DND-41 (cell line): ENCODE measurements at regions not wholly inside any gene's neighbourhood (a gene's known extent, or its start where the extent isn't known, plus 50 kb on each side); places are given as distances from the start of the nearest gene placed in this dataset.

Experiments used
- ATAC-seq: fragments of 200-7000 bp; cut with Tn5 transposase; 3 replicates; pipeline ENCODE4 v1.9.1; 2021; ENCODE audit warnings: low read depth; ENCODE audit not compliant: insufficient read depth
- DNase-seq: peaks from one replicate; pipeline ENCODE4 v3.0.0-alpha.2; 2020
- H2AFZ ChIP-seq: 2 replicates; pipeline ENCODE4 v1.6.0; 2012; ENCODE audit warnings: low read depth, low read length
- H3K27ac ChIP-seq: 2 replicates; pipeline ENCODE4 v1.5.1; 2012; ENCODE audit warnings: low read length, inconsistent platforms
- H3K27me3 ChIP-seq: fragments of 200-600 bp; sonication (generic); 2 replicates; pipeline ENCODE4 v1.6.0; 2012; ENCODE audit warnings: low read length, mild to moderate bottlenecking, inconsistent platforms; ENCODE audit not compliant: insufficient read depth, poor library complexity
- H3K36me3 ChIP-seq: 2 replicates; pipeline ENCODE4 v1.5.1; 2012; ENCODE audit warnings: low read length, inconsistent platforms; ENCODE audit not compliant: insufficient read depth
- H3K4me1 ChIP-seq: 2 replicates; pipeline ENCODE4 v1.5.1; 2012; ENCODE audit warnings: mild to moderate bottlenecking, low read length; ENCODE audit not compliant: insufficient read depth
- H3K4me2 ChIP-seq: 2 replicates; pipeline ENCODE4 v1.6.0; 2012; ENCODE audit warnings: mild to moderate bottlenecking, moderate library complexity, low read length, inconsistent platforms; ENCODE audit not compliant: insufficient read depth
- H3K4me3 ChIP-seq, 2 experiments: fragments of 200-600 bp in 1 of 2; shearing (Covaris generic) in 1 of 2; 2 replicates each; pipeline ENCODE4 v1.5.1; 2012 to 2016; ENCODE audit warnings: inconsistent platforms in 2 of 2, low read length in 2 of 2, mild to moderate bottlenecking in 2 of 2, low read depth in 1 of 2, moderate library complexity in 1 of 2
- H3K79me2 ChIP-seq: 2 replicates; pipeline ENCODE4 v1.6.0; 2012; ENCODE audit warnings: low read length, inconsistent platforms; ENCODE audit not compliant: insufficient read depth
- H3K9ac ChIP-seq: 2 replicates; pipeline ENCODE4 v1.6.0; 2012; ENCODE audit warnings: low read depth, mild to moderate bottlenecking, inconsistent platforms, low read length, moderate library complexity
- H3K9me3 ChIP-seq: 2 replicates; pipeline ENCODE4 v1.5.1; 2012; ENCODE audit warnings: low read length, moderate library complexity, mild to moderate bottlenecking, inconsistent platforms; ENCODE audit not compliant: insufficient read depth, severe bottlenecking
- H4K20me1 ChIP-seq: 2 replicates; pipeline ENCODE4 v1.6.0; 2012; ENCODE audit warnings: low read length; ENCODE audit not compliant: insufficient read depth
- EZH2 ChIP-seq: IDR thresholded peaks from 3 replicates; pipeline ENCODE4 v1.6.1; 2012; ENCODE audit warnings: borderline replicate concordance, low read depth, mild to moderate bottlenecking, moderate library complexity, low read length, inconsistent platforms; ENCODE audit not compliant: severe bottlenecking
- TF ChIP-seq, protein P1 (sequence below): IDR thresholded peaks from 2 replicates; pipeline ENCODE4 v1.5.1; 2012; ENCODE audit warnings: borderline replicate concordance, low read length, moderate library complexity, mild to moderate bottlenecking; ENCODE audit not compliant: poor library complexity, severe bottlenecking; ENCODE audit errors: extremely low read depth

DNA sequence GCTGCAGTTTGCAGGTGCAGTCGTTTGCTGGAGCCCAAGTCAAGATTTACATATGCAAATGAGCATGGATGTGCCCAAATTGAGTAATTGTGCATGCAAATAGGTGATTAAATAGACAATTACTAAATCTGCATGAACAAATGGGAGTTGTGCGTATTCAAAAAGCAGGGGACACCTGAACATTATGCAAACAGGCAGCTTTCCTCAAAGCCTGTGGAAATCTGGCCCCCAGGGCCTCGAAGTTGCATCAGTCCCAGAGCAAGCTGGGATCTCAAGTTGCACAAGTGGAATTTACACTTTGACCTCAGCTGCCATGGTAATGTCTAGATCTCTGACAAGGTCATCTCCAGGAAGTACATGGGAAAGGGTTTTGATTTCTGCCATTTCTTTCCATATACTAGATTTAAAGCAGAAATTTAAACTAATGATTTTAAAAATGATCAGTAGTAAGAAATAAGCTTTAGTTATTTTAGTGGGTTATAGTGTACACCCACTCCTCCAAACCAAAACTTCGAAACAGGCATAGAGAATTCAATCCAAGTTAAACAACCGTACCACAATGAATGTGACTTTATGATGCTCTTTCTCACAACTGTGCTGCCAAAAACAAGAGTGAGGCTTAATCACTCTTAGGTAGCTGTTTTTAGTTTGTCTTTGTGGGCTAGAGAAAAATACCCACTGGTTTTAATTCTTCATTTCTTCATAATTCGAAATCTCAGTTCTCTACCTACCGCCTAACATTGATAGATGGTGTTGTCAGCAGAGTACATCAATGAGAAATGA, 110.7 kb downstream of the RND3 start:
- no peak overlapping the region for H3K4me2 ChIP-seq
- no peak for ATAC-seq
- H2AFZ ChIP-seq: no peak overlapping the region

DNA sequence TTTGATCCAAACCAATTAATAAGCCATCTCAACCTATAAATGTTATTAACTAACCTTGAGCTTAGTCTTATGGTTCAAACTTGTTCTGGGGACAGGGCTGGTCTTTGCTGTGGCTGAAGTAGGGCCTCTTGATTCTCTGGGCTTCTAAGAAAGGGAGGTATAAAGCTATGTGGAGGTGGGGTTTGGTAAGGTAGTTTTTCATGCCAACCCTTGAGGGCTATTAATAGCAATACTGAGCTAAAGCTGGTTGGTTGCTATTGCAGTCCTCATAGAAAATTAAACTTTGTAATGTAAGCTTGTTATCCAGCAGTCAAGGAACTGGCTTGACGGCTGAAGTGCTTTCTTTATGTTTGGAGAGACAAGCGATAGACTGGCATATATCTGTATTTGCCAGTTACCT, 112.1 kb downstream of the RND3 start:
- ATAC-seq (no peak), DNase-seq (no peak)
- Histone ChIP-seq H3K9ac (no peak overlapping the region), H3K4me2 (no peak overlapping the region), H3K4me3 (no peak overlapping the region), H3K27ac (no peak overlapping the region), H4K20me1 (no peaks in the 10 kb centered on the region), H3K79me2 (no peaks in the 10 kb centered on the region), H3K27me3 (no peaks in the 10 kb centered on the region), H3K4me1 (no peaks in the 10 kb centered on the region), H2AFZ (no peak overlapping the region), H3K9me3 (no peaks in the 10 kb centered on the region), H3K36me3 (no peaks in the 10 kb centered on the region)
- TF ChIP-seq, protein P1, sequence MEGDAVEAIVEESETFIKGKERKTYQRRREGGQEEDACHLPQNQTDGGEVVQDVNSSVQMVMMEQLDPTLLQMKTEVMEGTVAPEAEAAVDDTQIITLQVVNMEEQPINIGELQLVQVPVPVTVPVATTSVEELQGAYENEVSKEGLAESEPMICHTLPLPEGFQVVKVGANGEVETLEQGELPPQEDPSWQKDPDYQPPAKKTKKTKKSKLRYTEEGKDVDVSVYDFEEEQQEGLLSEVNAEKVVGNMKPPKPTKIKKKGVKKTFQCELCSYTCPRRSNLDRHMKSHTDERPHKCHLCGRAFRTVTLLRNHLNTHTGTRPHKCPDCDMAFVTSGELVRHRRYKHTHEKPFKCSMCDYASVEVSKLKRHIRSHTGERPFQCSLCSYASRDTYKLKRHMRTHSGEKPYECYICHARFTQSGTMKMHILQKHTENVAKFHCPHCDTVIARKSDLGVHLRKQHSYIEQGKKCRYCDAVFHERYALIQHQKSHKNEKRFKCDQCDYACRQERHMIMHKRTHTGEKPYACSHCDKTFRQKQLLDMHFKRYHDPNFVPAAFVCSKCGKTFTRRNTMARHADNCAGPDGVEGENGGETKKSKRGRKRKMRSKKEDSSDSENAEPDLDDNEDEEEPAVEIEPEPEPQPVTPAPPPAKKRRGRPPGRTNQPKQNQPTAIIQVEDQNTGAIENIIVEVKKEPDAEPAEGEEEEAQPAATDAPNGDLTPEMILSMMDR: no peak
- TF ChIP-seq EZH2: no peak

More for the DNA sequence above, 110.7 kb downstream of the RND3 start:
- Histone ChIP-seq H3K36me3 (no peaks in the 10 kb centered on the region), H3K9ac (no peak overlapping the region), H3K27ac (no peak overlapping the region), H3K4me3 (no peak overlapping the region), H3K4me1 (no peaks in the 10 kb centered on the region), H3K9me3 (no peaks in the 10 kb centered on the region), H3K79me2 (no peaks in the 10 kb centered on the region), H4K20me1 (no peaks in the 10 kb centered on the region), H3K27me3 (no peaks in the 10 kb centered on the region)
- no peak for DNase-seq
- TF ChIP-seq EZH2: no peak
- TF ChIP-seq, protein P1: no peak

DNA sequence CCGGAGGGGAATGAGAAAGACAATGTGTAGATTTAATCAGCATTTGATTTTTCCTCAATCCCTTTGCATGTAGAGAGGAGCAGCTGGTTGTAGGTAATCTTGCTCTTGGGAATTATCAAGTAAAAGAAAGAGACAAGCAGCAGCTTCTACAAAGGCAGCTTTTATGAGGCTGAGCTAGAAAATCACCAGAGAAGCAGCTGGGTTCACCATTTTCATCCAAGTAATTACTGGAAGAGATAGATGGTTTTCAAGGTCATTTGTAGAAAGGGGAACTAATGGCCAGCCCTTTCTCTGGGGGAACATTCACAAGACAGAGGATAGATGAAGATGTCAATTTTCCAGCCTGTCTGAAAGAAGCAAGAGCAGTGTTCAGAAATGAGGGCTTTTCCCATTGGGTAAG, 113.0 kb downstream of the RND3 start:
- no peaks in the 10 kb centered on the region for H4K20me1 ChIP-seq
- H3K27ac ChIP-seq: no peak overlapping the region
- TF ChIP-seq EZH2: no peak
- TF ChIP-seq, protein P1: no peak

More for the DNA sequence above, 113.0 kb downstream of the RND3 start:
- no peak overlapping the region for H3K4me2 ChIP-seq
- peak overlapping the region; percentile 10; the same call in 1 of the 2 replicates for H2AFZ ChIP-seq
- no peak for ATAC-seq
- peaks cover 2% of the 10 kb centered on the region for H3K9me3 ChIP-seq
- H3K4me1 ChIP-seq: no peaks in the 10 kb centered on the region
- H3K27me3 ChIP-seq: no peaks in the 10 kb centered on the region
- H3K9ac ChIP-seq: no peak overlapping the region
- no peak overlapping the region for H3K4me3 ChIP-seq
- H3K79me2 ChIP-seq: no peaks in the 10 kb centered on the region
- H3K36me3 ChIP-seq: no peaks in the 10 kb centered on the region
- DNase-seq: no peak
